ENCODE measurements at regions not wholly inside any gene's neighbourhood (a gene's known extent, or its start where the extent isn't known, plus 50 kb on each side); places are given as distances from the start of the nearest gene placed in this dataset.

DNA sequence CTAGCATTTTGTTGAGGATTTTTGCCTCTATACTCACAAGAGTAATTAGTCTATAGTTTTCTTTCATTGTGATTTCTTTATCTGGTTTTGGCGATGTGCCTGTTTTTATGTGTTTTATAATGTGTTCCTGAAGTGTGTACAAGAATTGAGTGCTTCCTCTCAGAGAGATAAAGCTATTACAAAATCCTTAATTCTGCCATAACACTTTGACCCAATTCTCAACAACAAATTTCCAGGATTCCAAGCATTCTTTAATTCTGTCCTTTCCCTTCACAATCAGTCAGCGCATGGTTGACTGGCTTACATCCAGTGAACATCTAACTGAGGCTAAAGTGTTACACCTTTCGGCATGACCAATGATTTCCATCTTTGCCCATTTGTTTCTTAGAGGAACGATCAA lies 282.9 kb upstream of the MVB12B start:
- H3K27me3 ChIP-seq (ENCODE audit: control insufficient read depth in 4 of 4, insufficient read depth in 4 of 4, low read length in 3 of 4) = no peaks in the 10 kb centered on the region
- H3K4me3 ChIP-seq (ENCODE audit: low read depth in 1 of 3, low read length in 3 of 3) = no peak overlapping the region
- DNase-seq (ENCODE audit: low spot score) = no peak
- H3K9me3 ChIP-seq (ENCODE audit: control insufficient read depth in 4 of 4, low read length in 3 of 4) = peaks cover 0 to 13% (median 1%) of the 10 kb centered on the region in 4 donors
- no peak overlapping the region for H3K27ac ChIP-seq (ENCODE audit: low read depth in 1 of 2, low read length in 2 of 2)
- no peaks in the 10 kb centered on the region for H3K4me1 ChIP-seq (ENCODE audit: control insufficient read depth in 4 of 4, insufficient read depth in 4 of 4, low read length in 3 of 4)
- no peaks in the 10 kb centered on the region for H3K36me3 ChIP-seq (ENCODE audit: control insufficient read depth in 4 of 4, insufficient read depth in 3 of 4, low read depth in 1 of 4, low read length in 3 of 4)
- no peak overlapping the region for H3K9ac ChIP-seq (ENCODE audit: low read depth in 1 of 2, low read length in 2 of 2)
- WGBS = 79% methylated on average over 4 of the region's 4 CpGs
- TF ChIP-seq, protein P1, sequence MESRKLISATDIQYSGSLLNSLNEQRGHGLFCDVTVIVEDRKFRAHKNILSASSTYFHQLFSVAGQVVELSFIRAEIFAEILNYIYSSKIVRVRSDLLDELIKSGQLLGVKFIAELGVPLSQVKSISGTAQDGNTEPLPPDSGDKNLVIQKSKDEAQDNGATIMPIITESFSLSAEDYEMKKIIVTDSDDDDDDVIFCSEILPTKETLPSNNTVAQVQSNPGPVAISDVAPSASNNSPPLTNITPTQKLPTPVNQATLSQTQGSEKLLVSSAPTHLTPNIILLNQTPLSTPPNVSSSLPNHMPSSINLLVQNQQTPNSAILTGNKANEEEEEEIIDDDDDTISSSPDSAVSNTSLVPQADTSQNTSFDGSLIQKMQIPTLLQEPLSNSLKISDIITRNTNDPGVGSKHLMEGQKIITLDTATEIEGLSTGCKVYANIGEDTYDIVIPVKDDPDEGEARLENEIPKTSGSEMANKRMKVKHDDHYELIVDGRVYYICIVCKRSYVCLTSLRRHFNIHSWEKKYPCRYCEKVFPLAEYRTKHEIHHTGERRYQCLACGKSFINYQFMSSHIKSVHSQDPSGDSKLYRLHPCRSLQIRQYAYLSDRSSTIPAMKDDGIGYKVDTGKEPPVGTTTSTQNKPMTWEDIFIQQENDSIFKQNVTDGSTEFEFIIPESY (IDR thresholded peaks at IDR 0.05) = no peak
- TF ChIP-seq, protein P2, sequence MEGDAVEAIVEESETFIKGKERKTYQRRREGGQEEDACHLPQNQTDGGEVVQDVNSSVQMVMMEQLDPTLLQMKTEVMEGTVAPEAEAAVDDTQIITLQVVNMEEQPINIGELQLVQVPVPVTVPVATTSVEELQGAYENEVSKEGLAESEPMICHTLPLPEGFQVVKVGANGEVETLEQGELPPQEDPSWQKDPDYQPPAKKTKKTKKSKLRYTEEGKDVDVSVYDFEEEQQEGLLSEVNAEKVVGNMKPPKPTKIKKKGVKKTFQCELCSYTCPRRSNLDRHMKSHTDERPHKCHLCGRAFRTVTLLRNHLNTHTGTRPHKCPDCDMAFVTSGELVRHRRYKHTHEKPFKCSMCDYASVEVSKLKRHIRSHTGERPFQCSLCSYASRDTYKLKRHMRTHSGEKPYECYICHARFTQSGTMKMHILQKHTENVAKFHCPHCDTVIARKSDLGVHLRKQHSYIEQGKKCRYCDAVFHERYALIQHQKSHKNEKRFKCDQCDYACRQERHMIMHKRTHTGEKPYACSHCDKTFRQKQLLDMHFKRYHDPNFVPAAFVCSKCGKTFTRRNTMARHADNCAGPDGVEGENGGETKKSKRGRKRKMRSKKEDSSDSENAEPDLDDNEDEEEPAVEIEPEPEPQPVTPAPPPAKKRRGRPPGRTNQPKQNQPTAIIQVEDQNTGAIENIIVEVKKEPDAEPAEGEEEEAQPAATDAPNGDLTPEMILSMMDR (IDR thresholded peaks at IDR 0.05; ENCODE audit: low read depth, low read length, missing input control) = no peak
- TF ChIP-seq FOXA2 (IDR thresholded peaks at IDR 0.05) = no peak
- TF ChIP-seq JUND (IDR thresholded peaks at IDR 0.05) = no peak
- TF ChIP-seq, protein P3, sequence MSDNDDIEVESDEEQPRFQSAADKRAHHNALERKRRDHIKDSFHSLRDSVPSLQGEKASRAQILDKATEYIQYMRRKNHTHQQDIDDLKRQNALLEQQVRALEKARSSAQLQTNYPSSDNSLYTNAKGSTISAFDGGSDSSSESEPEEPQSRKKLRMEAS (IDR thresholded peaks at IDR 0.05) = no peak
- TF ChIP-seq, protein P4, sequence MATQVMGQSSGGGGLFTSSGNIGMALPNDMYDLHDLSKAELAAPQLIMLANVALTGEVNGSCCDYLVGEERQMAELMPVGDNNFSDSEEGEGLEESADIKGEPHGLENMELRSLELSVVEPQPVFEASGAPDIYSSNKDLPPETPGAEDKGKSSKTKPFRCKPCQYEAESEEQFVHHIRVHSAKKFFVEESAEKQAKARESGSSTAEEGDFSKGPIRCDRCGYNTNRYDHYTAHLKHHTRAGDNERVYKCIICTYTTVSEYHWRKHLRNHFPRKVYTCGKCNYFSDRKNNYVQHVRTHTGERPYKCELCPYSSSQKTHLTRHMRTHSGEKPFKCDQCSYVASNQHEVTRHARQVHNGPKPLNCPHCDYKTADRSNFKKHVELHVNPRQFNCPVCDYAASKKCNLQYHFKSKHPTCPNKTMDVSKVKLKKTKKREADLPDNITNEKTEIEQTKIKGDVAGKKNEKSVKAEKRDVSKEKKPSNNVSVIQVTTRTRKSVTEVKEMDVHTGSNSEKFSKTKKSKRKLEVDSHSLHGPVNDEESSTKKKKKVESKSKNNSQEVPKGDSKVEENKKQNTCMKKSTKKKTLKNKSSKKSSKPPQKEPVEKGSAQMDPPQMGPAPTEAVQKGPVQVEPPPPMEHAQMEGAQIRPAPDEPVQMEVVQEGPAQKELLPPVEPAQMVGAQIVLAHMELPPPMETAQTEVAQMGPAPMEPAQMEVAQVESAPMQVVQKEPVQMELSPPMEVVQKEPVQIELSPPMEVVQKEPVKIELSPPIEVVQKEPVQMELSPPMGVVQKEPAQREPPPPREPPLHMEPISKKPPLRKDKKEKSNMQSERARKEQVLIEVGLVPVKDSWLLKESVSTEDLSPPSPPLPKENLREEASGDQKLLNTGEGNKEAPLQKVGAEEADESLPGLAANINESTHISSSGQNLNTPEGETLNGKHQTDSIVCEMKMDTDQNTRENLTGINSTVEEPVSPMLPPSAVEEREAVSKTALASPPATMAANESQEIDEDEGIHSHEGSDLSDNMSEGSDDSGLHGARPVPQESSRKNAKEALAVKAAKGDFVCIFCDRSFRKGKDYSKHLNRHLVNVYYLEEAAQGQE (IDR thresholded peaks at IDR 0.05) = no peak
- no peak for TF ChIP-seq YY1 (IDR thresholded peaks at IDR 0.05)
- TF ChIP-seq SP1 (IDR thresholded peaks at IDR 0.05) = no peak

DNA sequence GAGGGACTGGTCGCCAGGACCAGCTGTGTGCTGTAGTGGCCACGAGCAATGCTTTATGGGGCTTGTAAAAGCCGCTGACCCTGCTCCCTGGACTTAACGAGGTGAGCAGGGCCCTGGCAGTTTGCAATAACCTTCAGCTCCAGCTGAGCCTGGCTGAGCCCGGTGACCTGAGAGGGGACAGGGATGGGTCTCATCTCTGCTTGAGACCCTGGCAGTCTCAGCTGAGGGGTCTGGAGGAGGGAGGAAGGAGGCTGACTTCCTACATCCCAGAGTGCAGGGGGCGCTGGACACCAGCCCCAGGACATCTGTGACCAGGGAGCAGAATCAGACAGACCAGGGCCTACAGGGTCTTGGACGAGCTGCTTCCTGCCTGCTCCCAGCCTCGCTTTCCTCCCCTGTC lies 277.5 kb upstream of the MVB12B start:
- Histone ChIP-seq H3K9ac (ENCODE audit: low read depth in 1 of 2, low read length in 2 of 2) (no peak overlapping the region), H3K27ac (ENCODE audit: low read depth in 1 of 2, low read length in 2 of 2) (no peak overlapping the region), H3K27me3 (ENCODE audit: control insufficient read depth in 4 of 4, insufficient read depth in 4 of 4, low read length in 3 of 4) (no peaks in the 10 kb centered on the region), H3K9me3 (ENCODE audit: control insufficient read depth in 4 of 4, low read length in 3 of 4) (peaks cover 0 to 13% (median 1%) of the 10 kb centered on the region in 4 donors), H3K36me3 (ENCODE audit: control insufficient read depth in 4 of 4, insufficient read depth in 3 of 4, low read depth in 1 of 4, low read length in 3 of 4) (no peaks in the 10 kb centered on the region), H3K4me1 (ENCODE audit: control insufficient read depth in 4 of 4, insufficient read depth in 4 of 4, low read length in 3 of 4) (no peaks in the 10 kb centered on the region), H3K4me3 (ENCODE audit: low read depth in 1 of 3, low read length in 3 of 3) (no peak overlapping the region)
- no peak for TF ChIP-seq RAD21 (IDR thresholded peaks at IDR 0.05)
- no peak for TF ChIP-seq JUND (IDR thresholded peaks at IDR 0.05)
- TF ChIP-seq, protein P5, sequence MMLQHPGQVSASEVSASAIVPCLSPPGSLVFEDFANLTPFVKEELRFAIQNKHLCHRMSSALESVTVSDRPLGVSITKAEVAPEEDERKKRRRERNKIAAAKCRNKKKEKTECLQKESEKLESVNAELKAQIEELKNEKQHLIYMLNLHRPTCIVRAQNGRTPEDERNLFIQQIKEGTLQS (IDR thresholded peaks at IDR 0.05) = no peak
- TF ChIP-seq YY1 (IDR thresholded peaks at IDR 0.05) = no peak
- TF ChIP-seq HNF4G (IDR thresholded peaks at IDR 0.05) = no peak
- TF ChIP-seq, protein P2 (IDR thresholded peaks at IDR 0.05; ENCODE audit: low read depth, low read length, missing input control) = no peak
- no peak for TF ChIP-seq NR2F2 (IDR thresholded peaks at IDR 0.05)
- TF ChIP-seq, protein P1 (IDR thresholded peaks at IDR 0.05) = no peak
- no peak for DNase-seq (ENCODE audit: low spot score)
- 71% methylated on average over 8 of the region's 8 CpGs for WGBS
